Naive thymus-derived CD8-positive, alpha-beta T cell (primary cell): ENCODE measurements at regions not wholly inside any gene's neighbourhood (a gene's known extent, or its start where the extent isn't known, plus 50 kb on each side); places are given as distances from the start of the nearest gene placed in this dataset.

ENCODE experiments used
- ATAC-seq, 2 donors: fragments of 150-1000 bp; cut with Tn5 transposase in 1 of 2; sonication (Bioruptor Pico), chemical (Tn5 transposase) in 1 of 2; 1 replicate in 1 of 2; 2 replicates in 1 of 2; pipeline ENCODE4 v1.10.0; 2021; ENCODE audit warnings: mild to moderate bottlenecking in 2 of 2, moderate library complexity in 2 of 2
- POLR2A ChIA-PET: fragments of 350-600 bp; sonication (Branson Sonifier 250); formaldehyde crosslinking; loops from one replicate; lab custom pipeline; 2021; ENCODE audit warnings: antibody characterized with exemption; lab: Charles Lee
- DNase-seq, 10 donors: peaks; one replicate each; pipeline versions ENCODE4 v3.0.0 to v3.0.0-alpha.2; 2020 to 2022
- H3K27ac Mint-ChIP-seq, 10 donors: one replicate each; pipeline ENCODE4 v1.8.0; 2020 to 2022; ENCODE audit warnings: mild to moderate bottlenecking in 10 of 10, mixed read lengths in 10 of 10, moderate library complexity in 4 of 10, inconsistent platforms in 1 of 10
- H3K27me3 Mint-ChIP-seq, 5 donors: one replicate each; pipeline ENCODE4 v1.8.0; 2021 to 2022; ENCODE audit warnings: mixed read lengths in 5 of 5
- H3K36me3 Mint-ChIP-seq, 3 donors: one replicate each; pipeline ENCODE4 v1.8.0; 2020 to 2022; ENCODE audit warnings: mixed read lengths in 3 of 3, mild to moderate bottlenecking in 2 of 3, inconsistent platforms in 1 of 3
- H3K4me1 Mint-ChIP-seq, 4 donors: one replicate each; pipeline ENCODE4 v1.8.0; 2021 to 2022; ENCODE audit warnings: mixed read lengths in 4 of 4
- H3K4me3 Mint-ChIP-seq, 10 donors: one replicate each; pipeline ENCODE4 v1.8.0; 2020 to 2022; ENCODE audit warnings: mild to moderate bottlenecking in 10 of 10, mixed read lengths in 10 of 10, moderate library complexity in 6 of 10, inconsistent platforms in 1 of 10
- H3K9me3 Mint-ChIP-seq, 9 donors: one replicate each; pipeline ENCODE4 v1.8.0; 2020 to 2022; ENCODE audit warnings: mixed read lengths in 9 of 9, mild to moderate bottlenecking in 3 of 9, inconsistent platforms in 1 of 9, moderate library complexity in 1 of 9

DNA sequence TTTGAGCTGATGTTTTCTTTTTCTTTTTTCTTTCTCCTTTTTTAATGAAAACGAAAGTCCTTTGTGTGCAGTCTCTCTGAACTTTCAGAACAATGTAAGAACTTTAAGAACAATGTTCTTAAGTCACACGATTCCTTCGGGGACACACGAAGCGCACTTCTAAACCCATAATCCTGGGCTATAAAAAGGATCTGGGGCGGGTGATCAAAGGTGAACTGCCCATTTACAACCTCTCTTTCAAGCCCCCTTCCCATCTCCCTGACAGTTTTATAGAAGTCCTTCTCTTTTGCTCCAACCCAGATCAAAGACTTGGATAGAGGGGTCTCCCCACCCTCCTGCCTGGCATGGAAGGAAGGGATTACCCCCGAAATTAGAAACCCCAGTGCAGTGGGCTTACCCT is 126.8 kb downstream of the BDH1 start:
- H3K36me3 Mint-ChIP-seq, result no peaks in the 10 kb centered on the region
- ATAC-seq (no peak), DNase-seq (no peak)
- H3K27ac Mint-ChIP-seq, result peak overlapping the region in 3 of 10 donors; percentile 46 to 79 (median 68)
- POLR2A ChIA-PET, result no interaction called here
- H3K27me3 Mint-ChIP-seq, result peaks cover 0 to 18% (median 2%) of the 10 kb centered on the region in 5 donors
- H3K4me3 Mint-ChIP-seq, result peak overlapping the region in 6 of 10 donors; percentile 31 to 80 (median 62)
- no peaks in the 10 kb centered on the region for H3K9me3 Mint-ChIP-seq
- H3K4me1 Mint-ChIP-seq, result peaks cover 12 to 36% (median 18%) of the 10 kb centered on the region in 4 donors

- Mint-ChIP-seq H3K4me1 (peaks cover 12 to 36% (median 18%) of the 10 kb centered on the region in 4 donors), H3K27me3 (peaks cover 0 to 17% (median 0%) of the 10 kb centered on the region in 5 donors), H3K9me3 (no peaks in the 10 kb centered on the region), H3K4me3 (peak overlapping the region; percentile 21 to 80 (median 62)), H3K36me3 (no peaks in the 10 kb centered on the region), H3K27ac (peak overlapping the region in 5 of 10 donors; percentile 23 to 79 (median 48))
- ATAC-seq (peak; percentile 74 to 93), DNase-seq (peak in 4 of 10 donors; percentile 13 to 43 (median 32))
- POLR2A ChIA-PET, result no interaction called here
These were observed 127.5 kb downstream of the BDH1 start for GRCh38 chr3:197428117-197428801.

- DNase-seq, result no peak
- POLR2A ChIA-PET, result no interaction called here
- Mint-ChIP-seq H3K4me1 (peaks cover 12 to 29% (median 18%) of the 10 kb centered on the region in 4 donors), H3K4me3 (no peak overlapping the region), H3K27ac (peak overlapping the region in 2 of 10 donors; percentile 70), H3K9me3 (no peaks in the 10 kb centered on the region), H3K36me3 (no peaks in the 10 kb centered on the region), H3K27me3 (peaks cover 0 to 15% (median 0%) of the 10 kb centered on the region in 5 donors)
- ATAC-seq, result no peak
These were observed 128.6 kb upstream of the DLG1 start for GRCh38 chr3:197427021-197427420.

GRCh38 chr3:197426121-197426566 is 127.7 kb upstream of the DLG1 start:
- POLR2A ChIA-PET, result no interaction called here
- Mint-ChIP-seq H3K27me3 (peaks cover 0 to 13% (median 0%) of the 10 kb centered on the region in 5 donors), H3K4me3 (no peak overlapping the region), H3K9me3 (no peaks in the 10 kb centered on the region), H3K36me3 (no peaks in the 10 kb centered on the region), H3K4me1 (peaks cover 12 to 29% (median 18%) of the 10 kb centered on the region in 4 donors), H3K27ac (no peak overlapping the region)
- DNase-seq (no peak), ATAC-seq (no peak)

GRCh38 chr3:197425485-197426120 is 127.2 kb upstream of the DLG1 start:
- Mint-ChIP-seq H3K36me3 (no peaks in the 10 kb centered on the region), H3K27ac (peak overlapping the region in 2 of 10 donors; percentile 41 to 73), H3K4me1 (peaks cover 10 to 23% (median 17%) of the 10 kb centered on the region in 4 donors), H3K4me3 (no peak overlapping the region), H3K27me3 (peaks cover 0 to 8% (median 0%) of the 10 kb centered on the region in 5 donors), H3K9me3 (no peaks in the 10 kb centered on the region)
- DNase-seq (no peak), ATAC-seq (no peak)
- POLR2A ChIA-PET, result no interaction called here

DNA sequence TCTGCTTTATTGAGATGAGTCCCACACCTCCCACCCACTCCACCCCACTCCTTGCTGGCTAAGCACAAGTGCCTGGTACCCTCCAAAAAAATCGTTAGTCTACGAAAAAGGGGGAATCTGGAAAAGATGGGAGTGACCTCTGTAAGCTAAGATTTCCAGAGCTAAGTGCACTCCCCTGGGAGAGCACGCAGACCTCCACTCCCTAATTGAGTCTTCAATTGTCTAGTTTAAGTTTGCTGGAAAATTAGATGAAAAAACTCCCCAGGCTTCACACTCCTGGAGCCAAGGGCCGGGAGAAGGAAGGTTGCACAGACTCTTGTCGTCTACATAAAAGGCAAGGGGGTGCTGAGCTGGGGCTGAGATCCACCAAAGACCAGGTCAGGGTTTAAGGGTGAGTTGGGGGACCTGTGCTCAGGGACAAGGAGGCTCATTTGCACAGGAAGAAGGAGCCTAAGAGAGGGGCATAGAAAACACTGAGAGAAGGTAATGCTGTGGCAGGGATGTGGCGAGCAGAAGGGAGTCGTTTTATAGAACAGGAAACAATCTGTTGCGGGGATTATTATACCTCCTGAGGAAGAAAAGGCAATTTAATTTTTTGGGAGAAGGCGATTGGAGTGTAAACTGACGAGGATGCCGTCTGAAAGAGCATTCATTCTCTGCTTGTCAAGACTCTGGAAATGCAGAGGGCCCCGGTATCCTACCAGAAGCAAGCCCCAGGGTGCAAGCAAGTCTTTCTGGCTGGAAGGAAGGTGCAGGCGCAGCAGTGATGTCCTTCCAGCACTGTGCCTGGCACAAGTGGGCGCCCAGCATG is 126.5 kb upstream of the DLG1 start:
- Mint-ChIP-seq H3K4me3 (no peak overlapping the region), H3K4me1 (peaks cover 8 to 19% (median 16%) of the 10 kb centered on the region in 4 donors), H3K9me3 (no peaks in the 10 kb centered on the region), H3K36me3 (no peaks in the 10 kb centered on the region), H3K27ac (peak overlapping the region in 1 of 10 donors; percentile 69), H3K27me3 (peaks cover 0 to 5% (median 0%) of the 10 kb centered on the region in 5 donors)
- DNase-seq (no peak), ATAC-seq (no peak)
- POLR2A ChIA-PET, result no interaction called here

GRCh38 chr3:197424266-197424665 is 125.9 kb upstream of the DLG1 start:
- Mint-ChIP-seq H3K4me1 (peaks cover 8 to 19% (median 16%) of the 10 kb centered on the region in 4 donors), H3K36me3 (no peaks in the 10 kb centered on the region), H3K27me3 (peaks cover 0 to 4% (median 0%) of the 10 kb centered on the region in 5 donors), H3K27ac (no peak overlapping the region), H3K4me3 (no peak overlapping the region), H3K9me3 (no peaks in the 10 kb centered on the region)
- DNase-seq, result no peak
- no peak for ATAC-seq
- POLR2A ChIA-PET, result no interaction called here

DNA sequence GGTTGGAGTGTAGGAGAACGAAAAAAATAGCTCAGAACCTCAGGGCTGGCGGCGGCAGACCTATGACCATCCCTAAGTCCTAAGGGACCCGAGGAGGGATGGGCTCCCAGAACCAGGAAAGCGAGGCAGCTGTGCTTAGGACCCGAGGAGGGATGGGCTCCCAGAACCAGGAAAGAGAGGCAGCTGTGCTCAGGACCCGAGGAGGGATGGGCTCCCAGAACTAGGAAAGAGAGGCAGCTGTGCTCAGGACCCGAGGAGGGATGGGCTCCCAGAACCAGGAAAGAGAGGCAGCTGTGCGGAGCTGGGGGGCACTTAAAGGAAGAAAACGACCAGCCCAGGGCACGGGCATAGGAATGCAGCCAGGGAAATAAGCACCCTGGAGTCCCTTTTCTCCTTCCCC is 125.0 kb upstream of the DLG1 start:
- ATAC-seq, result no peak
- DNase-seq, result no peak
- no peaks in the 10 kb centered on the region for H3K36me3 Mint-ChIP-seq
- no peaks in the 10 kb centered on the region for H3K9me3 Mint-ChIP-seq
- peaks cover 4 to 11% (median 9%) of the 10 kb centered on the region in 4 donors for H3K4me1 Mint-ChIP-seq
- POLR2A ChIA-PET, result no interaction called here
- H3K4me3 Mint-ChIP-seq, result no peak overlapping the region
- H3K27ac Mint-ChIP-seq, result peak overlapping the region in 1 of 10 donors; percentile 43
- H3K27me3 Mint-ChIP-seq, result peaks cover 0 to 4% (median 0%) of the 10 kb centered on the region in 5 donors

- Mint-ChIP-seq H3K4me1 (peaks cover 0 to 4% (median 3%) of the 10 kb centered on the region in 4 donors), H3K4me3 (no peak overlapping the region), H3K27me3 (peaks cover 0 to 6% (median 0%) of the 10 kb centered on the region in 5 donors), H3K36me3 (no peaks in the 10 kb centered on the region), H3K9me3 (no peaks in the 10 kb centered on the region), H3K27ac (peak overlapping the region in 1 of 10 donors; percentile 37)
- no peak for ATAC-seq
- POLR2A ChIA-PET, result no interaction called here
- no peak for DNase-seq
These were observed 124.1 kb upstream of the DLG1 start for GRCh38 chr3:197422506-197422905.

DNA sequence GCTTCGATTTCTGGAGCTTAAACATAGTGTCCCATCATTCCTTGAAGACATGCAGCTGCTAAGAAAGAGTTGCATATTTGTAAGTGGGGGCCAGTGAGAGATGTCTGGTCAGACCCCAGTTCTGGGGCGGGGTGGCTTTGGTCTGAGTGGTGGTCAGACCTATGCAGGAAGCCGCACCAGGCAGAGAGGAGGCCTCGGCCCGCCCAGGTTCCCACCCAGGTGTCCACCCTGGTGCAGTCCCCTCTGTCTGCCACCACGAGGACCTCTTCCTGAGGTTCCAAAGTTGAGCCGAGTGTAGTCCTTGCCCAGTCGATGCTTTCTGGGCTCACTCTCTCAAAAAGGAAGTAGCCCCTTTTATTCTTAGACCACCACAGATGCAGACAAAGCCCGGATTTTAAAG is 122.6 kb upstream of the DLG1 start:
- no peak overlapping the region for H3K27ac Mint-ChIP-seq
- H3K4me1 Mint-ChIP-seq, result peaks cover 0 to 4% (median 0%) of the 10 kb centered on the region in 4 donors
- ATAC-seq (no peak), DNase-seq (no peak)
- no peaks in the 10 kb centered on the region for H3K36me3 Mint-ChIP-seq
- peaks cover 0 to 6% (median 0%) of the 10 kb centered on the region in 5 donors for H3K27me3 Mint-ChIP-seq
- H3K9me3 Mint-ChIP-seq, result peaks cover 0 to 4% (median 0%) of the 10 kb centered on the region in 9 donors
- no peak overlapping the region for H3K4me3 Mint-ChIP-seq
- POLR2A ChIA-PET, result no interaction called here

- Mint-ChIP-seq H3K4me3 (no peak overlapping the region), H3K27ac (no peak overlapping the region), H3K4me1 (peaks cover 0 to 4% (median 0%) of the 10 kb centered on the region in 4 donors), H3K36me3 (no peaks in the 10 kb centered on the region), H3K9me3 (peaks cover 0 to 4% (median 0%) of the 10 kb centered on the region in 9 donors), H3K27me3 (peaks cover 0 to 6% (median 0%) of the 10 kb centered on the region in 5 donors)
- POLR2A ChIA-PET, result no interaction called here
- ATAC-seq, result no peak
- DNase-seq, result no peak
These were observed 122.2 kb upstream of the DLG1 start for GRCh38 chr3:197420566-197420965.

GRCh38 chr3:197420115-197420514 is 121.7 kb upstream of the DLG1 start:
- POLR2A ChIA-PET, result no interaction called here
- Mint-ChIP-seq H3K27me3 (peaks cover 0 to 6% (median 0%) of the 10 kb centered on the region in 5 donors), H3K36me3 (no peaks in the 10 kb centered on the region), H3K9me3 (peaks cover 0 to 4% (median 0%) of the 10 kb centered on the region in 9 donors), H3K27ac (no peak overlapping the region), H3K4me3 (no peak overlapping the region), H3K4me1 (peaks cover 0 to 4% (median 0%) of the 10 kb centered on the region in 4 donors)
- no peak for DNase-seq
- ATAC-seq, result no peak
